ENCODE measurements at regions not wholly inside any gene's neighbourhood (a gene's known extent, or its start where the extent isn't known, plus 50 kb on each side); places are given as distances from the start of the nearest gene placed in this dataset.
"Not testable (repeated sequence)": the region's sequence is repeated elsewhere in the genome, so short reads cannot be mapped to it uniquely, and the experiment has no call there.

DNA sequence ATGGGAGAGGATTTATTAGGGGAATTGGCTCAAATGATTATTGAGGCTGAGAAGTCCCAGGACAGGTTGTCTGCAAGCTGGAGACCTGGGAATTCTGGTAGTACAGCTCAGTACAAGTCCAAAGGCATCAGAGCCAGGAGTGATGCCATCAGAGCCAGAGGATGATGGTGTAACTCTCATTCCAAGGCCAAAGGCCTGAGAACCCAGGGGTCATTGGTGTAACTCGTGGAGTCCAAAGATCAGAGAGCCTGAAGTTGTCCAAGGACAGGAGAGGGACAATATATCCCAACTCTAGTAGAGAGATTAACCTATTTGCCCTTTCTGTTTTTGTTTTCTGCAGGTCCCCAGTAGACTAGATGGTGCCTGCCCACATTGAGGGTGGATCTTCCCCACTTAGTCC is 134.3 kb downstream of the MAP3K21 start:
- H3K27me3 ChIP-seq = no peaks in the 10 kb centered on the region
- no peaks in the 10 kb centered on the region for H3K4me1 ChIP-seq
- ATAC-seq = no peak
- TF ChIP-seq POLR2AphosphoS5 (IDR thresholded peaks at IDR 0.05) = no peak
- no peak overlapping the region for H3K4me3 ChIP-seq
- WGBS, 2 donors (ENCODE audit: low coverage in 1 of 2) = 20 to 33% methylated on average over 1 of the region's 1 CpG
- H3K9me3 ChIP-seq = peaks cover 0 to 16% (median 0%) of the 10 kb centered on the region in 3 donors
- no peak overlapping the region for H3K27ac ChIP-seq
- no peaks in the 10 kb centered on the region for H3K36me3 ChIP-seq

DNA sequence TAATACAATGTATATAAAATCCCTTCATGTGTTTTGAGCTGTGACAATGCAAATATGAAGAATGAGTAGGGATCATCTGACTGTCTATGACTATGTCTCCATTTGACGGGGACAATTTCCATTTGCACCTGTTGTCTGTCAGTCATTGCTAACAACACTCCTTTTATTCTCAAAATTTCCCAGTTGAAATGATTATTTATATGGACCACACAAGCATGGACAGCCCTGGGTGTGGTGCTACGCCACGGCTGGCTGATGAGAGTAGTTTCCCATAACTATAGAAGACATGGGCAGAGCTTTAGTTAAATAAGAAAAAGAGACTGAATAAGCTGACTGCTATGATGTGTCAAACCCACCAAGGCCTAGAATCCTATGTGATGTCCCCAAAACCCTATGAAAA is 135.8 kb downstream of the MAP3K21 start:
- no peak overlapping the region for H3K4me3 ChIP-seq
- H3K27ac ChIP-seq = no peak overlapping the region
- H3K27me3 ChIP-seq = no peaks in the 10 kb centered on the region
- no peak for TF ChIP-seq POLR2AphosphoS5 (IDR thresholded peaks at IDR 0.05)
- TF ChIP-seq, protein P1, sequence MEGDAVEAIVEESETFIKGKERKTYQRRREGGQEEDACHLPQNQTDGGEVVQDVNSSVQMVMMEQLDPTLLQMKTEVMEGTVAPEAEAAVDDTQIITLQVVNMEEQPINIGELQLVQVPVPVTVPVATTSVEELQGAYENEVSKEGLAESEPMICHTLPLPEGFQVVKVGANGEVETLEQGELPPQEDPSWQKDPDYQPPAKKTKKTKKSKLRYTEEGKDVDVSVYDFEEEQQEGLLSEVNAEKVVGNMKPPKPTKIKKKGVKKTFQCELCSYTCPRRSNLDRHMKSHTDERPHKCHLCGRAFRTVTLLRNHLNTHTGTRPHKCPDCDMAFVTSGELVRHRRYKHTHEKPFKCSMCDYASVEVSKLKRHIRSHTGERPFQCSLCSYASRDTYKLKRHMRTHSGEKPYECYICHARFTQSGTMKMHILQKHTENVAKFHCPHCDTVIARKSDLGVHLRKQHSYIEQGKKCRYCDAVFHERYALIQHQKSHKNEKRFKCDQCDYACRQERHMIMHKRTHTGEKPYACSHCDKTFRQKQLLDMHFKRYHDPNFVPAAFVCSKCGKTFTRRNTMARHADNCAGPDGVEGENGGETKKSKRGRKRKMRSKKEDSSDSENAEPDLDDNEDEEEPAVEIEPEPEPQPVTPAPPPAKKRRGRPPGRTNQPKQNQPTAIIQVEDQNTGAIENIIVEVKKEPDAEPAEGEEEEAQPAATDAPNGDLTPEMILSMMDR (IDR thresholded peaks at IDR 0.05) = no peak
- TF ChIP-seq POLR2A (IDR thresholded peaks at IDR 0.05) = no peak
- TF ChIP-seq EP300 (IDR thresholded peaks at IDR 0.05) = no peak
- no peaks in the 10 kb centered on the region for H3K36me3 ChIP-seq
- WGBS, 2 donors (ENCODE audit: low coverage in 1 of 2) = 84 to 94% methylated on average over 3 of the region's 3 CpGs
- H3K9me3 ChIP-seq = peaks cover 0 to 16% (median 0%) of the 10 kb centered on the region in 3 donors
- no peaks in the 10 kb centered on the region for H3K4me1 ChIP-seq
- ATAC-seq = no peak

DNA sequence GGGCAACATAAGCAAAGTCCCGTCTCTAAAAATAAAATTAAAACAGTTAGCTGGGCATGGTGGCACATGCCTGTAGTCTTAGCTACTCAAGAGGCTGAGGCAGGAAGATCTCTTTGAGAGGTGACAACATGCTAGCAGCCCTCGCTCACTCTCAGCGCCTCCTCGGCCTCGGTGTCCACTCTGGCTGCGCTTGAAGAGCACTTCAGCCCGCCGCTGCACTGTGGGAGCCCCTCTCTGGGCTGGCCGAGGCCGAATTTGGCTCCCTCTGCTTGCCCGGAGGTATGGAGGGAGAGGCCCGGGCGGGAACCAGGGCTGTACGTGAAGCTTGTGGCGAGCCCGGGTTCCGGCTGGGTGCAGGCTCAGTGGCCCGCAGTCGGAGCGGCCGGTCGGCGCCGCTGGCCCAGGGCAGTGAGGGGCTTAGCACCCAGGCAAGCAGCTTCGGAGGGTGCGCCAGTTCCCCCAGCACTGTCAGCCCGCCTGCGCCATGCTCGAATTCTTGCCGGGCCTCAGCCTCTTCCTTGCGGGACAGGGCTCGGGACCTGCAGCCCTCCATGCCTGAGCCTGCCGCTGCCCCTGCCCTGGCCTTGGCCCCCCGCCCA is 138.3 kb downstream of the MAP3K21 start:
- no peak overlapping the region for H3K27ac ChIP-seq
- H3K27me3 ChIP-seq = no peaks in the 10 kb centered on the region
- H3K4me1 ChIP-seq = no peaks in the 10 kb centered on the region
- 94 to 100% methylated on average over 7 to 12 of the region's 34 CpGs for WGBS, 2 donors (ENCODE audit: low coverage in 1 of 2)
- peaks cover 0 to 16% (median 0%) of the 10 kb centered on the region in 3 donors for H3K9me3 ChIP-seq
- no peaks in the 10 kb centered on the region for H3K36me3 ChIP-seq
- TF ChIP-seq, protein P1 (IDR thresholded peaks at IDR 0.05) = no peak
- TF ChIP-seq EP300 (IDR thresholded peaks at IDR 0.05) (no peak), POLR2A (IDR thresholded peaks at IDR 0.05) (no peak), POLR2AphosphoS5 (IDR thresholded peaks at IDR 0.05) (no peak)
- no peak overlapping the region for H3K4me3 ChIP-seq
- no peak for ATAC-seq

DNA sequence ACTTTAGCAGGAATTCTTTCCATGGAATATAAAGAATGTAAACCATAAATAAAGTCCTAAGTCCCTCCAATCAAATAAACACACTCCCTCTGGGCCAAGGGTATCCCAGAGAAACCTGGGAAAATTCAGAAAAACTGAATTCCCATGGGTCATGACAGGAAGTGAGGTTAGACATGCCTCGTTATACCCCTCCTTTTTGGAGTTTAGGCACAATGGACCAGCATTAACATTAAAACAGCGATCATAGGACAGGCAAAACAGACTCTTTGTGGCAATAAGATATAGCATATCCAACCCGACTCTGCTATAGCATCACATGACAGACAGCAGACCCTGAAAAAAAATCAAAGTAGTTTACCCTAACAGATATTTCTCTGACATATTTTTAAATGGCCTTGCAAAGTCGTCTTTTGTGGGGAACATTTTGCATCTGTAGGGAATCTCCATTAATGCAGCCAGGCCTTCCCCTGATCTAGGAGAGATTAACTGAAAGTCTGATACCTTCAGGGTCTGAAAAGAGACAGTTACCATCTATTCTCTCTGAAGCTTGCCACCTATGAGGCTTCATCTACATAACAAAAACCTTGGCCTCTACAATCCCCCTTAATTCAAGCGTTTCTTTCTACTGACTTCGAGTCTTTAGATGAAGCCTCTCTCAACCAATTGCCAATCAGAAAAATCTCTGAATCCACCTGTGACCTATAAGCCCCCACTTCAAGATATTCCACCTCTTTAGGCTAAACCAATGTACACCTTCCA is 143.0 kb upstream of the KCNK1 start:
- TF ChIP-seq POLR2AphosphoS5 (IDR thresholded peaks at IDR 0.05) (no peak), EP300 (IDR thresholded peaks at IDR 0.05) (no peak), POLR2A (IDR thresholded peaks at IDR 0.05) (no peak)
- TF ChIP-seq, protein P1 (IDR thresholded peaks at IDR 0.05) = no peak
- no peaks in the 10 kb centered on the region for H3K36me3 ChIP-seq
- no peaks in the 10 kb centered on the region for H3K4me1 ChIP-seq
- no peak overlapping the region for H3K27ac ChIP-seq
- no peaks in the 10 kb centered on the region for H3K27me3 ChIP-seq
- H3K9me3 ChIP-seq = peaks cover 0 to 3% (median 0%) of the 10 kb centered on the region in 3 donors
- WGBS, 2 donors (ENCODE audit: low coverage in 1 of 2) = 52 to 53% methylated on average over 6 of the region's 6 CpGs
- no peak overlapping the region for H3K4me3 ChIP-seq
- no peak for ATAC-seq

DNA sequence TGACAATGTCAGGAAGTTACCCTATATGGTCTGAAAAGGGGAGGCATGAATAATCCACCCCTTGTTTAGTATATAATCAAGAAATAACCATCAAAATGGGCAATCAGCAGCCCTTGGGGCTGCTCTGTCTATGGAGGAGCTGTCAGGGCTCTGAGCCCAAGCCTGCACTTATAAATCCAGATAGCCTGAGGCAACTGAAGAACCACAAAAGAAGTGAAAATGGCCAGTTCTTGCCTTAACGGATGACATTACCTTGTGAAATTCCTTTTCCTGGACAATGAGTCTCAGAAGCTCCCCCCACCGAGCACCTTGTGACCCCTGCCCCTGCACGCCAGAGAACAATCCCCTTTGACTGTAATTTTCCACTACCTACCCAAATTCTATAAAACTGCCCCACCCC is 142.1 kb upstream of the KCNK1 start:
- not testable (repeated sequence) for H3K27me3 ChIP-seq, ATAC-seq
- WGBS, 2 donors (ENCODE audit: low coverage in 1 of 2) = 86 to 100% methylated on average over 1 to 3 of the region's 3 CpGs

DNA sequence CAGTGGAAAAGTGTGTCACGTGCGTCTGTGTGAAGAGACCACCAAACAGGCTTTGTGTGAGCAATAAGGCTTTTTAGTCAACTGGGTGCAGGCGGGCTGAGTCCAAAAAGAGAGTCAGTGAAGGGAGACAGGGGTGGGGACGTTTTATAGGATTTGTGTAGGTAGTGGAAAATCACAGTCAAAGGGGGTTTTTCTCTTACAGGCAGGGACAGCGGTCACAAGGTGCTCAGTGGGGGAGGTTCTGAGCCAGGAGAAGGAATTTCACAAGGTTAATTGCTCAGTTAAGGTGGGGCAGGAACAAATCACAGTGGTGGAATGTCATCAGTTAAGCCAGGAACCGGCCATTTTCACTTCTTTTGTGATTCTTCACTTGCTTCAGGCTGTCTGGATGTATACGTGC is 141.1 kb upstream of the KCNK1 start:
- not testable (repeated sequence) for H3K9me3 ChIP-seq, H3K27me3 ChIP-seq, ATAC-seq, H3K36me3 ChIP-seq, H3K27ac ChIP-seq, H3K4me1 ChIP-seq, H3K4me3 ChIP-seq
- WGBS, 2 donors (ENCODE audit: low coverage in 1 of 2) = 52 to 93% methylated on average over 2 to 7 of the region's 7 CpGs

More for the DNA sequence above, 142.1 kb upstream of the KCNK1 start:
- not testable (repeated sequence) for H3K27ac ChIP-seq, H3K4me3 ChIP-seq, H3K36me3 ChIP-seq, H3K9me3 ChIP-seq, H3K4me1 ChIP-seq
